GM12875 (cell line): ENCODE measurements at regions not wholly inside any gene's neighbourhood (a gene's known extent, or its start where the extent isn't known, plus 50 kb on each side); places are given as distances from the start of the nearest gene placed in this dataset.

ENCODE experiments used
- H3K4me3 ChIP-seq: one replicate; pipeline ENCODE4 v1.5.1; 2011; ENCODE audit warnings: low read depth, low read length, control low read depth
- CTCF ChIP-seq: IDR thresholded peaks from 2 replicates; pipeline ENCODE4 v1.5.1; 2011; ENCODE audit warnings: low read depth, mild to moderate bottlenecking, control low read depth, inconsistent platforms, low read length, moderate library complexity, borderline replicate concordance; ENCODE audit not compliant: insufficient read depth

GRCh38 chr10:57145548-57145947 lies 784.5 kb upstream of the ZWINT start:
- H3K4me3 ChIP-seq: no peak overlapping the region
- TF ChIP-seq CTCF: no peak

GRCh38 chr10:57142925-57143576 lies 782.0 kb upstream of the ZWINT start:
- TF ChIP-seq CTCF: no peak
- no peak overlapping the region for H3K4me3 ChIP-seq

- TF ChIP-seq CTCF: no peak
- H3K4me3 ChIP-seq: no peak overlapping the region
These were observed 780.6 kb upstream of the ZWINT start for GRCh38 chr10:57141708-57142107.

GRCh38 chr10:57119684-57120083 lies 758.6 kb upstream of the ZWINT start:
- no peak overlapping the region for H3K4me3 ChIP-seq
- no peak for TF ChIP-seq CTCF

GRCh38 chr10:57113545-57113944 lies 752.5 kb upstream of the ZWINT start:
- no peak overlapping the region for H3K4me3 ChIP-seq
- TF ChIP-seq CTCF: no peak

- TF ChIP-seq CTCF: no peak
- no peak overlapping the region for H3K4me3 ChIP-seq
These were observed 741.2 kb upstream of the ZWINT start for GRCh38 chr10:57102236-57102635.

- TF ChIP-seq CTCF: no peak
- no peak overlapping the region for H3K4me3 ChIP-seq
These were observed 737.1 kb upstream of the ZWINT start for GRCh38 chr10:57098146-57098545.
